ENCODE measurements at regions not wholly inside any gene's neighbourhood (a gene's known extent, or its start where the extent isn't known, plus 50 kb on each side); places are given as distances from the start of the nearest gene placed in this dataset.

GRCh38 chr1:175865041-175865766 lies 121.8 kb upstream of the TNR start:
- DNase-seq: no peak

- DNase-seq: no peak
These were observed 121.2 kb upstream of the TNR start for GRCh38 chr1:175864625-175865024.

DNA sequence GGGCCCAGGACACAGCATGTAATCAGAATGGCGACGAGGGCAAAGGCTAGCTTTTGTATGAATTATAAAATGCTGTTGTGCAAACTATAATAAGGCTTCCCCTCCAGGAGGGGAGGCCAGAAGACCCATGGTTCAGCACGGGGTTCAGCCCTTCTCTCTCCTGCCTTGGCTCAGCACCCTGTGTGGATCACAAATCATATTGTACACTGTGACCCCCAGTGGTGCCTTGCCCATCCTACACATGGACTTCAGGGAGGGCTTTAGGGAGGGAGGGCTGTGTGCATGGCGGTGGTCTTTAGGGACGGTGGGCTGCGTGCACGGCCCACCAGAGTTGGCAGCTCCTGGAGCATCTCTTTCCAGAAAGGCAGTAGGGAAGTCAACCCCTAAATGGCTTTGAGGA lies 120.8 kb upstream of the TNR start:
- DNase-seq: no peak

DNA sequence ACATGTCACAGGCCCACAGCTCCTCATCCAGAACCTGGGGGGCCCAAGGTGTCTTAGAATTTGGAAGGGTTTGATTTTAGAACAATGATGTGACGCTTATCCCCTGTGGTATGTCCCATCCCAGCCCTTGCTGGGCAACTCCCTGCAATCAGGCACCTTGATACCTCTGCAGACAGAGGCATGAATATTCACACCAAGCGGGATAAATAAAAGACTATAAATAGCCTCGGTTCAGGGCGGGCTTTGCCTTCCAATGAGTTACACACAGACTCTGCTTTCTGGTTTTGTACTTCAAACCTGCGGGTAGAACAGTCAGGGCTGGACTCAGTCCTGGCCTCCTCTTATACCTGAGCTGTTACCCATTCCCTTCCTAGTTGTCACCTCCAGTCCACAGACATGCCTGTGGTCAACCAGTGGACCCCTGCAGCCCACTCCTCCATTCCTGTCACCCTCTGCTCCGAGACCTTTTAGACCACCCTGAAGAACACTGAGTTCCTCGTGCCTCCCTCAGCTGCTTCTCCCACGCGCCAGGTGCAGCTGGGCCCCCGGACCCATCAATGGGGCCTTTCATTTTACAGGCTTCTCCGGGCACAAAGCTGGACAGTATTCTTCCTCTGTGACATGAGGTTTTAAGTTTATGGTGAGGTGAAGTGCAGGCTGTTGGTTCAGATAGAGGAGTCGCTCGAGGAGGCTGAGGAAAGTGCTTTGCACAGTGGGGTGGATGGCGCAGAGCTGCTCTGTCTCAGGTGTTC lies 120.1 kb upstream of the TNR start:
- no peak for DNase-seq

DNA sequence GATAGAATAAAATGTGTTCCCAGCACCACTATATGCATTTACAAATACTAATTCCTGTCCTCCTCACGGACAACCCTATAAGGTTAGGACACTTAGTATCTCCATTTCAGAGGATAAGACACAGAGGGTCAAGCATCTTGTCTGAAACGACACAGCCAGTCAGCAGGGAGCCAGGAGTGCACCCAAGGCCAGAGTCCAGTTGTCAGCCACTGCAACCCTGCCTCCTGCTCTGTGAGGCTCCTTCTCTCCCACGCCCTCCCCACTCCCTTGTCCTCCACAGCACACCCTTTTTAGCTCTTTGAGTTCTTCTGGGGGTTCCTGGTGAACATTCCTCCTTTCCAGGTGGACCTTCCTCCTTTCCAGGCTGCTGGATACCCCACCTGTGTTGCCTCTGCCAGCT lies 119.0 kb upstream of the TNR start:
- no peak for DNase-seq

- no peak for DNase-seq
These were observed 118.4 kb upstream of the TNR start for GRCh38 chr1:175861626-175862367.

GRCh38 chr1:175857756-175858155 lies 114.4 kb upstream of the TNR start:
- DNase-seq: no peak

DNA sequence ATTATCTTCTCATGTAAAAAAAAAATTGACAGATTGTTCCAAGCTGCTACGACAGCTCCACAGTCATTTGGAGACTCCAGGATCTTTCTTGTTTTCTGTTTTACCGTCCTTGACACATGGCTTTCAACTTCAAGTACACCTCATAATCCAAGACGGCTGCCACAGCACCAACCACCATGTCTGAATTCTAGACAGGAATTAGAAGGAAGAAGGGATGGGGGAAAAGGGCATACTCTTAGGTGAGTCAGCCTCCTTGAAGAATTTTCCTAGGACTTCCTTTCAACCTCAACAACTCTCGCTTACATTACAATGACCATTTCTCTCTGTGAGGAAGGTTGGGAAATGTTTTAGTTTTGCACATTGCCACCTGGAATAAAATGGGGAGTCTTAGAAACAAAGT lies 110.3 kb upstream of the TNR start:
- DNase-seq: no peak

- DNase-seq: no peak
These were observed 108.4 kb upstream of the TNR start for GRCh38 chr1:175851749-175852148.

DNA sequence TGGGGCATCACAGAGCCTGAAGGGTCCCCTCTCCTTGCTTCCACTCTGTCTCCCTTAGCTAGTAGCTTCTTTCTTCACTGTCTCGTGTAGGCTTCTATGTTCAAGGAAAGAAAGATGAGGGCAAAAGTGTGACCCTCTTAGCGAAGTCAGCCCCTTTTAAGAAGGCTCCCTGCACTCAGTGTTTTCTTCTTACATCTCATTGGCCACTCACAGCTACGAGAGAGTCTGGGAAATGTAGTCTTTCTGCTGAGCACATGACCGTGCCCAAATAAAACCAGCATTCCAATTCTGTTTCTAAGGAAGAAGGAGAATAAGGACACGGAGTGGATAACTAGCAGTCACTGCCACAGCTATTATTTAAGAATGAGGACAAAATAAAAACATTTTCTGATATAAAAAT lies 104.9 kb upstream of the TNR start:
- no peak for DNase-seq

DNA sequence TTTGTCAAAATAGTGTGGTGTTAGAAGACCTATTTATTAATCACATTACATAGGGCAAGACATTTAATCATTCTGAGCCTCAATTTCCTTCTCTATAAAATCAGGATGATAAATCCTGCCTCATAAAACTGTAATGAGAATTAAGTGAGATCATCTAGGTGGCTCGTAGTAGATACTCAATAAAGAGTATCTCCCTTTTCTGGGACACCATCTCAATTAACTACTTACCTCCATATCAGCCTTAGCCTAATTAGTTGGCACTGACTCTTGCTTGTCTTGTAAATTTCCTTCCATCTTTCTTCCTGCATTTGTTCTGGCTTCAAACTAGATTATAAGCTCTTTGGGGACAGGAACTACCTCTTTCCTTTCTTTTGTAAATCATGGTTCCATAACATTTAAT lies 102.6 kb upstream of the TNR start:
- no peak for DNase-seq

- DNase-seq: no peak
These were observed 101.9 kb upstream of the TNR start for GRCh38 chr1:175845338-175845737.

DNA sequence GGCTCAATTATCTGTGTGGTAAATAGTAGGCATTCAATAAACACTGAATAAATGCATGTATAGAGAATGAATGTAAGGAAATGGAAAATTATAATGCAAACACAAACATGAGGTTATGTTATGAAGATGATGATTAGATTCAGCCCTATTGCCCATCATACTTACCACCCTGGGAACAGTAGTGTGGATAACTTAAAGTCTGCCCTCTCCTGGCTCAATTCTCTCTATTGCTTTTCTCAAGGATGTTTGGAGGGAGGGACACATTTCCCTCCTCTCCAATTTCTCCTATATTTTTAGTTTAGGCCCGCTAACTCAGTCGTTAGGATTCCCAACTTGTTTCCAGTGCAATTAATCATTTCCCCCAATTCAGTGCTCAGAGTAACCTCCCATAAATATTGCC lies 101.5 kb upstream of the TNR start:
- no peak for DNase-seq

DNA sequence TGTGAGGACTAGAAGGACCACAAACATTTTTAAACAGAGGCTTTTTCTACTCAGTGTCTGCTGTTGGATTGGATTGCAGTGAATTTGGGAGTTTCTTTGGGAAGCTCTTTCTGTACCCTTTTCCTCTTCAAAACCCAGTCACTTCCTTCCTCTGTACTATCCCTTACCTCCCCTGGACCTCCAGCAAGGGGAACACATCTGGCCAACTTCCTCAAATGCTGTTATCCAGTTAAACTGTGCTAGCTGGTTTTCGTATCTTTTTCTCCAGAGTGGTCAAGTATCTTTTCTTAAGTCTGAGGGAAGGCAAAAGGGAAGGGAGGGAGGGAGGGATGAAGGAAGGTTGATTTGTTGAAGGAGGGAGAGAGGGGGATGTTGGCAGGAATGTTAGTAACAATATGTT lies 99.2 kb upstream of the TNR start:
- no peak for DNase-seq

DNA sequence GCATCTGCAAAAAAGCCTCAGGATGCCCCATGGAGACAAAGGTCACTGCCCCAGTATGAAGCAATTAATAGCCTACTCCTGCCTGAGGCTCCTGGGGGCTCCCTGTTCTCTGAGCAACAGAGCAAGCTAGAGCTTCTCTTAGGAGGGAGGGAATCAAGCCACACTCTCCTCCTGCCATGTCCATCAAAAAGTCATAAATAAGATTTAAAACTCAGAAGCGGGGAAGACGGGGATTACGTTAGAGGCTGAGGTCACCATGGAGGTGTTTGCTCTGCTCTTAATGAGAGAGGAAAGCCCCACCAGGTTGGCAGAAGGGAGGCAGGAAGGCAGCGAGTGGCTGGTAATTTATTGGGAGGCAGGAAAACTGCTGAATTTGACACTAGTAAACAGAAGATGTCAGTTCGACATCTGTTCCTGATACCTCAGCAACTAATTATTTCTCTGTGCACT lies 98.4 kb upstream of the TNR start:
- peak; percentile 1 for DNase-seq

DNA sequence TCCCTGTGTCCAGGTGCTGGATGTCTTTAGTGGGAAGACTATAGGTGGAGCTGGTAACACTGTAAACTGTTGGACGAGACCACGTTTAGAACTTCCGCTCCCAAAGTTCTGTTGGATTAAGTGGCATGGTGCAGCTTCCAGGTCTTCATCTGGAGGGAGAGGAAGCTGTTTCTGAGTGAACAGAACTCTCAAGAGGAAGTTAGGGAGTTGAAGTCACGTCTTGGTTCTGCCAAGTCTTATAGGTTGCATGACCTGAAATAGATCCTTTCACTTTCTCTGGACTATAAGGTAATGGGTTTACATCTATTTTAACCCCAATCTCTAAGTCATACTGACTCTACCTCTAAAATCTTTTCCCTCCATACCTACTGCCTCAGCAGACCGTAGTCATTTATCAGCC lies 97.4 kb upstream of the TNR start:
- no peak for DNase-seq

DNA sequence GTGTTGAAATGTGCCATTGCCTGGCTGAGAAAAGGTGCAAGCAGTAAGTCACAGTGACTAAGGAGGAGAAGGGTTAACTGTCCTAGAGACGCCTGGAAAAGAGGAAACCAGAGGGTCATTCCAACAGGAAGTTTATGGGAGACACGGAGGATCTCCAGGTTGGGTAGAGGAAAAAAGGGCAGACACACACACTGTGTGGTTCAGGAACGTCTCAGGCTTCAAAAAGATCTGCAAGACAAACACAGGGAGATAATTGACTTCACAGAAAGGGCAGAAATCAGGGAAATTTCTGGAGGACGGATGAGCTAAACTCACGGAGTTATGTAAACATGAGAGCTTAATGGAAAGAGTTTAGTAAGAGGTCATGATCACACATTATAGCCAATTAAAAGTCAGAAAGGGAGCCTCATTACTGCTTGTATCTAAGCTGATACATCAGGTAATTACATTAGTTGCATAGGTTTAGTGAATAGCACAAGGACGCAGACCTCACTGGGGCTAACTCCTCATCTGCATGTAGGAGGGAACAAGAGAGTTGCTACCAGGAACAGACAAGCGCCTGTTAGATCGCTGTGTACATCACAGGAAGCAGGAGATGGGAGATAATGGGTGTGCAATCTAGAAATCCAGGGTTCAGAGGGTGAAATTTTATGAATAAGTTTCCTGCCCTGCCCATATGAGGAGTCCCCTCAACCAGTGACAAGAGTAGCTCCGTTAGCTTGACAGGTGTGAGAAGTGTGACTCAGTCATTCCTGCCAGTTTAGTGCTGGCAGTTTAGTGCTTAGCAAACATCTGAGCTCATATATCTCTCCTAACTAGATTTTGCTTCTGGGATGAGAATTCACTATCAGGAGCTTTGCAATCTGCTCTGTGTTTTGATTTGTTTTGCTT lies 96.6 kb upstream of the TNR start:
- DNase-seq: no peak

DNA sequence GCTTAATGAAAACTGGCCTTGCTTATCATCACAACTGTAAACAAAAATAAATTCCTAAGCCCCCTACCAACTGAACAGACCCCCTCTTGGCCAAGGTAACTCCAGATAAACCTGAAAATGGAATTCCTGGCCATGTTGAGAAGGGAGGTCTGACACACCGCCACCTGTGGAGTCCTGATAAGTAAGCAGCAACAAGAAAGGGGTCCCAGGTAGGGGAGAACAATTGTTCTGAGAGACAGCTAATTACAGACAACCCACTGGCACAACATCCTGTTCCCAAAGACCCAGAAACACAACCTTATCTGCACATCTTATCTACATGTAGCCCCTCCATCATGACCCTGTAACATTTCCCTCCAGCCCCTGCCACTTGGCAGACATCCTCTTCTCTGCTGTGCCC lies 91.2 kb upstream of the TNR start:
- DNase-seq: no peak

DNA sequence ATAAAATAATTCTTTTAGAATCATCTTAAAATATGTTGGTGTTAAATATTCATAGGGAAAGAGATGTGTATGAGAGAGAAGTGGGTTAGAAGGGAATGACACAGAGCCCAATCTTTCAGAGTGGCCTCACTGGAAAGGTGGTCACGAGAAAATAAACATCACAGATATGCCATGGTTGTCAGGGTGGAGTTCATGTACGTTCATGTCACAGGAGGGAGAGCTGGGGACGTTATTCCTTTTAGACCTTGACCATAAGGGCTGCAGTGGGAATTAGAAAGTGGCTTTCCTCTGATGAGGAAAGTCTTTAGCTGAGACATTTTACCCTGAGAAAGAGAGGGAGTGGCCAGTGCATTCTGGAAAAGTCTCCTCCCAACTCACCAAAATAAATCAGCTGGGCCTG lies 90.6 kb upstream of the TNR start:
- no peak for DNase-seq

- no peak for DNase-seq
These were observed 90.1 kb upstream of the TNR start for GRCh38 chr1:175833502-175833901.

GRCh38 chr1:175830500-175830899 lies 87.1 kb upstream of the TNR start:
- no peak for DNase-seq

- DNase-seq: no peak
These were observed 86.5 kb upstream of the TNR start for GRCh38 chr1:175829845-175830244.
